ENCODE measurements at regions not wholly inside any gene's neighbourhood (a gene's known extent, or its start where the extent isn't known, plus 50 kb on each side); places are given as distances from the start of the nearest gene placed in this dataset.

GRCh38 chr16:52948946-52949345, 103.8 kb downstream of the CHD9NB start:
- H3K4me3 ChIP-seq, result no peak overlapping the region
- no peak for DNase-seq (ENCODE audit: low read depth, low spot score)
- TF ChIP-seq POLR2AphosphoS5 (IDR thresholded peaks at IDR 0.05; ENCODE audit: borderline replicate concordance, low read depth, low read length), result no peak
- TF ChIP-seq FOXP2 (optimal IDR thresholded peaks at IDR 0.05; ENCODE audit: control extremely low read depth, extremely low read length, insufficient read depth), result no peak
- TF ChIP-seq EZH2 (IDR thresholded peaks at IDR 0.05), result no peak
- H3K9ac ChIP-seq (ENCODE audit: insufficient read length), result no peak overlapping the region
- H3K27ac ChIP-seq, result no peak overlapping the region
- no peaks in the 10 kb centered on the region for H3K9me3 ChIP-seq (ENCODE audit: low read depth, low read length)
- no peaks in the 10 kb centered on the region for H3K36me3 ChIP-seq (ENCODE audit: insufficient read depth, low read length)

GRCh38 chr16:52932321-52932720, 120.4 kb downstream of the CHD9NB start:
- H3K9ac ChIP-seq (ENCODE audit: insufficient read length), result no peak overlapping the region
- no peak for DNase-seq (ENCODE audit: low read depth, low spot score)
- no peak overlapping the region for H3K27ac ChIP-seq
- no peaks in the 10 kb centered on the region for H3K36me3 ChIP-seq (ENCODE audit: insufficient read depth, low read length)
- H3K9me3 ChIP-seq (ENCODE audit: low read depth, low read length), result no peaks in the 10 kb centered on the region
- TF ChIP-seq EZH2 (IDR thresholded peaks at IDR 0.05) (no peak), FOXP2 (optimal IDR thresholded peaks at IDR 0.05; ENCODE audit: control extremely low read depth, extremely low read length, insufficient read depth) (no peak), POLR2AphosphoS5 (IDR thresholded peaks at IDR 0.05; ENCODE audit: borderline replicate concordance, low read depth, low read length) (no peak)
- no peak overlapping the region for H3K4me3 ChIP-seq

- no peak for TF ChIP-seq FOXP2 (optimal IDR thresholded peaks at IDR 0.05; ENCODE audit: control extremely low read depth, extremely low read length, insufficient read depth)
- TF ChIP-seq EZH2 (IDR thresholded peaks at IDR 0.05), result no peak
- no peak for TF ChIP-seq POLR2AphosphoS5 (IDR thresholded peaks at IDR 0.05; ENCODE audit: borderline replicate concordance, low read depth, low read length)
- H3K9me3 ChIP-seq (ENCODE audit: low read depth, low read length), result no peaks in the 10 kb centered on the region
- no peak overlapping the region for H3K4me3 ChIP-seq
- no peak overlapping the region for H3K9ac ChIP-seq (ENCODE audit: insufficient read length)
- no peak for DNase-seq (ENCODE audit: low read depth, low spot score)
- no peaks in the 10 kb centered on the region for H3K36me3 ChIP-seq (ENCODE audit: insufficient read depth, low read length)
- H3K27ac ChIP-seq, result no peak overlapping the region
These were observed 123.0 kb downstream of the CHD9NB start for GRCh38 chr16:52929478-52930400.

- Histone ChIP-seq H3K9me3 (ENCODE audit: low read depth, low read length) (no peaks in the 10 kb centered on the region), H3K27ac (no peak overlapping the region), H3K4me3 (no peak overlapping the region), H3K9ac (ENCODE audit: insufficient read length) (no peak overlapping the region), H3K36me3 (ENCODE audit: insufficient read depth, low read length) (no peaks in the 10 kb centered on the region)
- DNase-seq (ENCODE audit: low read depth, low spot score), result no peak
- TF ChIP-seq EZH2 (IDR thresholded peaks at IDR 0.05) (no peak), FOXP2 (optimal IDR thresholded peaks at IDR 0.05; ENCODE audit: control extremely low read depth, extremely low read length, insufficient read depth) (no peak), POLR2AphosphoS5 (IDR thresholded peaks at IDR 0.05; ENCODE audit: borderline replicate concordance, low read depth, low read length) (no peak)
These were observed 123.7 kb downstream of the CHD9NB start for GRCh38 chr16:52928955-52929354.

- Histone ChIP-seq H3K27ac (no peak overlapping the region), H3K9me3 (ENCODE audit: low read depth, low read length) (no peaks in the 10 kb centered on the region), H3K4me3 (no peak overlapping the region), H3K36me3 (ENCODE audit: insufficient read depth, low read length) (no peaks in the 10 kb centered on the region), H3K9ac (ENCODE audit: insufficient read length) (no peak overlapping the region)
- no peak for TF ChIP-seq EZH2 (IDR thresholded peaks at IDR 0.05)
- TF ChIP-seq POLR2AphosphoS5 (IDR thresholded peaks at IDR 0.05; ENCODE audit: borderline replicate concordance, low read depth, low read length), result no peak
- TF ChIP-seq FOXP2 (optimal IDR thresholded peaks at IDR 0.05; ENCODE audit: control extremely low read depth, extremely low read length, insufficient read depth), result no peak
- no peak for DNase-seq (ENCODE audit: low read depth, low spot score)
These were observed 127.6 kb downstream of the CHD9NB start for GRCh38 chr16:52925143-52925542.

GRCh38 chr16:52924162-52924561, 128.5 kb downstream of the CHD9NB start:
- no peak for DNase-seq (ENCODE audit: low read depth, low spot score)
- TF ChIP-seq FOXP2 (optimal IDR thresholded peaks at IDR 0.05; ENCODE audit: control extremely low read depth, extremely low read length, insufficient read depth) (no peak), EZH2 (IDR thresholded peaks at IDR 0.05) (no peak), POLR2AphosphoS5 (IDR thresholded peaks at IDR 0.05; ENCODE audit: borderline replicate concordance, low read depth, low read length) (no peak)
- H3K9me3 ChIP-seq (ENCODE audit: low read depth, low read length), result no peaks in the 10 kb centered on the region
- no peak overlapping the region for H3K9ac ChIP-seq (ENCODE audit: insufficient read length)
- no peak overlapping the region for H3K4me3 ChIP-seq
- no peak overlapping the region for H3K27ac ChIP-seq
- H3K36me3 ChIP-seq (ENCODE audit: insufficient read depth, low read length), result no peaks in the 10 kb centered on the region

GRCh38 chr16:52921104-52921503, 131.6 kb downstream of the CHD9NB start:
- Histone ChIP-seq H3K4me3 (no peak overlapping the region), H3K9ac (ENCODE audit: insufficient read length) (no peak overlapping the region), H3K9me3 (ENCODE audit: low read depth, low read length) (no peaks in the 10 kb centered on the region), H3K36me3 (ENCODE audit: insufficient read depth, low read length) (no peaks in the 10 kb centered on the region), H3K27ac (no peak overlapping the region)
- no peak for TF ChIP-seq POLR2AphosphoS5 (IDR thresholded peaks at IDR 0.05; ENCODE audit: borderline replicate concordance, low read depth, low read length)
- no peak for TF ChIP-seq EZH2 (IDR thresholded peaks at IDR 0.05)
- no peak for TF ChIP-seq FOXP2 (optimal IDR thresholded peaks at IDR 0.05; ENCODE audit: control extremely low read depth, extremely low read length, insufficient read depth)
- DNase-seq (ENCODE audit: low read depth, low spot score), result no peak

GRCh38 chr16:52920331-52920730, 132.4 kb downstream of the CHD9NB start:
- Histone ChIP-seq H3K36me3 (ENCODE audit: insufficient read depth, low read length) (no peaks in the 10 kb centered on the region), H3K4me3 (no peak overlapping the region), H3K9ac (ENCODE audit: insufficient read length) (no peak overlapping the region), H3K27ac (no peak overlapping the region), H3K9me3 (ENCODE audit: low read depth, low read length) (no peaks in the 10 kb centered on the region)
- no peak for DNase-seq (ENCODE audit: low read depth, low spot score)
- TF ChIP-seq POLR2AphosphoS5 (IDR thresholded peaks at IDR 0.05; ENCODE audit: borderline replicate concordance, low read depth, low read length) (no peak), FOXP2 (optimal IDR thresholded peaks at IDR 0.05; ENCODE audit: control extremely low read depth, extremely low read length, insufficient read depth) (no peak), EZH2 (IDR thresholded peaks at IDR 0.05) (no peak)
